RKO (cell line): ENCODE measurements at regions not wholly inside any gene's neighbourhood (a gene's known extent, or its start where the extent isn't known, plus 50 kb on each side); places are given as distances from the start of the nearest gene placed in this dataset.
"Not testable (repeated sequence)": the region's sequence is repeated elsewhere in the genome, so short reads cannot be mapped to it uniquely, and the experiment has no call there.

Experiments used
- DNase-seq: peaks from one replicate; pipeline ENCODE4 v3.0.0-alpha.2; 2016; ENCODE audit warnings: low spot score

- DNase-seq: no peak
These were observed 102.9 kb upstream of the KCNG1 start for GRCh38 chr20:51125780-51126179.

- DNase-seq: no peak
These were observed 102.2 kb upstream of the KCNG1 start for GRCh38 chr20:51125105-51125504.

GRCh38 chr20:51123887-51124286, 101.0 kb upstream of the KCNG1 start:
- DNase-seq: not testable (repeated sequence)

GRCh38 chr20:51122931-51123658, 100.2 kb upstream of the KCNG1 start:
- no peak for DNase-seq

GRCh38 chr20:51121901-51122412, 99.0 kb upstream of the KCNG1 start:
- DNase-seq: no peak

DNA sequence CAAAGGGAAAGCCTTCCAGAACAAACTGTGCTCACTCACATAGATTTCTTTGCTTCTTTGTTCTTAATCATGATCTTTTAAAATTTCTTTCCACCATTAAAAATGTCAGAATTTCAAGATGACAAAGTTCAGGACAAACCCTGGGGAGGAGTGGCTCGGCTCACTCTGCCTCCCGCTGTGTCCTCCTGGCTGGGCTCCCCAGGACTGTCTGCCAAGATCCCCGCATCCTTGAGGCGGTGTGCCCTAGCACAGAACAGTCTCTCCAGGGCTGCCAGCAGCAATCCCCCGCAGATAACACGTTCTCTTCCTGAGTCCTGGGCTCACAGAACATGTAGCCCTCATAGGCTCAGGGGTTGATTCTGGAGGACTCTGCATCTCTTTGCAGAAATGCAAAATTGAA, 98.4 kb upstream of the KCNG1 start:
- no peak for DNase-seq

- no peak for DNase-seq
These were observed 98.0 kb upstream of the KCNG1 start for GRCh38 chr20:51120868-51121267.

GRCh38 chr20:51120438-51120837, 97.5 kb upstream of the KCNG1 start:
- DNase-seq: no peak

DNA sequence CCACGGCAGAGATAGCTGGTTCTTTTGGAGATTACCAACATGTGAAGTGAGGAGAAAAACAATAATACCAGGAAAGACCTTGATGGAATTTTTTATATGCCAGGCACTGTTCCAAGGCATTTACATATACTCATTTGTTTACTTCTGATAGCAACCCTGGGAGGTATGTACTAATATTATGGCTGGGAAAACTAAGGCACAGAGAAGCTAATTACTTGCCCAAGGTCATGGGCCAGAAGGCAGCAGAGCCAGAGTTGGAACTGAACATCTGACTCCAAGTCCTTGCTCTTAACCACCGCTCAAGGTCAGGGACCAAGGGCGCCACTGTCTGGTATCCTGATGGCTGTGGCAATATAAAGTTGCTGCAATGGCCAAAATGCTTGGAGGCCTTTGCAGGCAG, 97.0 kb upstream of the KCNG1 start:
- DNase-seq: no peak

GRCh38 chr20:51118985-51119527, 96.1 kb upstream of the KCNG1 start:
- no peak for DNase-seq

DNA sequence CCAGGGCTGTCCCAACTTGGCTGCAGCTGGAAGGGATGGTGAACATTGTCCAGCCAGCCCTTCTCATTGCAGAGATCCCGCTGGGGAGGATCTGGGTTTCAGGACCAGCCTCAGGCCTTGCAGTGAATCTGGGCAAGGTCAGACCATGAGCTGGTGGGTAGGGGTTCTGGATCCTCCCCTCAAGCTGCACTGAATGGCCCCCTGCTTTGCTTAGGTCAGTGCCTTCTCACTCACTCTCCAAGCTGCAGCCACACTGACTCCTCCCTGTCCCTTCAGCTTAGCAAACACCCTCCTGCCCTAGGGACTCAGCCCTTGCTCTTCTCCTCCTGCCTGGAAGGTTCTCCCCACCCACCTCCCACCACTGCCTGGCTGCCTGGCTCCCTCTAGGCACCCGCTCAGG, 95.3 kb upstream of the KCNG1 start:
- DNase-seq: no peak

DNA sequence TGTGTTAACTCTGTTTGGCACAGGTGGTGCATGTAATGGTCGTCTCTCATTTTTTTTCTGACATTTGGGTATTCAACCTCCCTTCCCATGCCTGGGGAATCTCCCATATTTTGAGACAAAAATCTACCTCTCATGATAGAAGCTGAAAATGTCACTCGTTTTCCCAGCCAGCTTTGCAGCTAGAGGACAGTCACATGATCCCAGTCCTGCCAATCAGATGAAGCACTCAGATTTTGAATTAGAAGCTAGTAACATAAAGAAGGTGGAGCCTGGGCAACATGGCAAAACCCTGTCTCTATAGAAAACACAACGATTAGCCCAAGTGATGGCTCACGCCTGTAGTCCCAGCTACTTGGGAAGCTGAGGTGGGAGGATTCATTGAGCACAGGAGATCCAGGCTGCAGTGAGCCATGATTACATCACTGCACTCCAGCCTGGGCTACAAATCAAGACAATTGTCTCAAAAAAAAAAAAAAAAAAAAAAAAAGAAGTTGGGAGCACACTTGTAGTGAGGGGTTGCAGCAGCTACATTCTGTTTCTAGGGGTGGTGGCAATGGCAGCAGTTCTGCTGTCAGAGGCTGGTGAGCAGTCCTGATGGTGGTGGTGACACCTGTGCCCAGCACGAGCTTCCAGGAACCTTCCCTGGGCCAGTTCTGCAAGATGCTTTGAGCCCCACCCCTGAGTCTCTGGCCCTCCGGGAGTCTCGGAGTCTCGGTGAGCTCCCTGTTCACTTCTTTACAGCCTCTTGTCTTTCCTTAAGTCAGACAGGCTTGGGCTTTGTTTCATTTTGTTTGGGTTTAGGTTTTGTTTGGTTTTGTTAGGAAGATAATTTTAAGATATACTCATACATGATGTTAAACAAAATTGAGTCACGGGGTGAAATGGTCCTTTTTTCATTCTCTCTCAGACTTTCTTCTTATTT, 94.1 kb upstream of the KCNG1 start:
- peak; percentile 27 for DNase-seq

DNA sequence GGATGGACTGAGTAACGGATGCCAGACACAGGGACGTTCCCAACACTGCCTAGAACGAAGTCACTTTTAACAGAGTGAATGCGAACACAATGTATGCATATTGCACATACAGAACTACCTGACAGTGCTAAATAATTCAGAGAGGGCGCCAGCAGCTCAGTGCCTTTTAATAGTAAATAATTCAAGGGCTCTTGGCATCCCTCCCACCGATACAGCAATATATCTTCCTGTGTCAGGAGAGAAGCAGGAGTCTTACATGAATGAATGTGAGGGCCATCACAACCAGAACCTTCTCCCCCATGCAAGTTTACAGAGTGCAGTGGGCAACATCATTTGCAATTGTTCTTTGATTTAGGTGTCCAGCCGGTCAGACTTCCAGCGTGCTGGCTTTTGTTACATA, 88.4 kb upstream of the KCNG1 start:
- no peak for DNase-seq

DNA sequence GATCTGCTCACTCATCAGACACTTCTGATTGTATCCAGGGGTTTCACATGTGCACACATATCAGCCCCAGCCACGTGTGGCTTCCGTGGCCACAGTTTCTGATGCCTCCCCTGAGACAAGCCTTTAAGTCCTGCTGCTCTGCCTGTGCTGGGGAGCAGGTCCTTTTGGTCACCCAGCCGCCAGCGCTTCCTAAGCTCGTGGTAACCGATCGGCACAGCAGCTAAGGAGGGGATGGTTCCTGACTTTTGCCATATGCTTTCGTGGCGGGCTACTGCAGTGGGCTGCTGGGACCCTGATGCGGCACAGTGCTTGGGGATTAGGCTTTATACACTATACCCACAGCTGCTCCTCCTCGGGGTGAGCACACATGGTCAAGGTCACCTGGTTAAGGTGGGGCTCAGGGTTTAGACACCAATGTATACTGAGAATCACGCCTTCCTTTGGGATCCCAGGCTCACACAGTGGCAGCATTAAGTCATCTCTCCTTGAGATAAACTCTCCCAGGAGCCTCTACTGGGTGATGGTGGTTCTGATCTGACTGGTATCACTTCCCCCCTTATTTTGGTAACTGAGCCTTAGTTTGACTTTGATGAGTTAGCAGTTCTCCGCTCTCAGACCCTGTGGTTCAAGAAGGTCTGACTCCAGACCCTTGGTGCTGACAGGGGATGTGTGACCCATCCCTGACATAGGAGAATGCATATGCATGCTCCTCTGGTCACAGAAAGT, 85.9 kb upstream of the KCNG1 start:
- no peak for DNase-seq

- no peak for DNase-seq
These were observed 83.1 kb upstream of the KCNG1 start for GRCh38 chr20:51106011-51106410.

GRCh38 chr20:51104960-51105920, 82.3 kb upstream of the KCNG1 start:
- no peak for DNase-seq

- DNase-seq: no peak
These were observed 77.7 kb upstream of the KCNG1 start for GRCh38 chr20:51100617-51101016.

DNA sequence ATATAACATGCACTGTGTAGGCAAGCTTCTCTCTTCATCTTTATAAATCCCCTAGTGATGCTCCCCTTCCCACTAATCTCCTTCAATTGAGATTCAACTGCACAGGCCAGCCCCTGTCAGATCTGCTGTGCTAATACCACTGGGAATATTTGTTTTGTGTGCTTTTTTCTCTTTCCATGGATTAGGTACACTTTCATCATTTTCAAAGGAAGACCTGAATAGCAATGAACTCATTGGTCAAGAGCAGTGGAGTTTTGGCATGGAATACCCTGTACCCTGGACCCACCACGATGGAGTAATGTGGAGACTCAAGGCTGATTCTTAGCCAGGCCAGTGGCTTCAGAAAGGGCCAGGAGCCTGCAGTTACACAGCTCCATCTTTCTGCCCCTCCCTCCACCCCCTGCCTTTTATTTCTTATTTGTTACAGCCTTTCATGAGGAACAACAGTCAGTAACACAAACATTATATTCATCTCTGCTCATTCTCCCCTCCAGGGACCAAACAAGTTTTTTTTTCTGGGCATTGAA, 75.4 kb upstream of the KCNG1 start:
- no peak for DNase-seq

DNA sequence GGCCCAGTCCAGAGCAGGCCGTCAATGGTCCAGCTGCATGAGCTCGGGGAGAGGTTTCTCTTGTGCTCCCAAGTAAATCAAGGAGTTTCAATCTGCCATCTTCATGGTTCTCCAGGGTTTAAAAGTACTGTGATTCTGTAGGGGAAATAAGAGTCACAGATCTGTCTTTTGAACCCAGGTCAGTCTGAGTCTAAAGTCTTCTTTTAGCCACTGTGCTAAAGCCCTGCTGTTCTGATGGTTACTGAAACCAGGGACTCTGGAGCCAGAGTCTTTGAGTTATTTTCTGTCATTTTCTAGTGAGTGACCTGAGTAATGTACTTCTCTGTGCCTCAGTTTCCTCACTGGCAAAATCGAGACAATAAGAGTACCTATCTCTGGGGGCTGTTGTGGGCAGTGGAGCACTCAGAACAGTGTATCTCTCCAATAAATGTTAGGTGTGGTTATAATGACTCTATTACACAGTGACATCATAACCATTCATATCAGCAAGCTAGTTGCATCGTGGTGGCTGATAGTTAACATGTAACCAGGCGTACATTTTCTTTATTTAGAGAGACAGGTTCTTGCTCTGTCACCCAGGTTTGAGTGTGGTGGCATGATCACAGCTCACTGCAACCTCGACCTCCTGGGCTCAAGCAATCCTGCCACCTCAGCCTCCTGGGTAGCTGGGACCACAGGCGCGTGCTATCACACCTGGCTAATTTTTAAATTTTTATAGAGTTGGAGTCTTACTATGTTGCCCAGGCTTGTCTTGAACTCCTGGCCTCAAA, 74.6 kb upstream of the KCNG1 start:
- DNase-seq: no peak
